ENCODE measurements at regions not wholly inside any gene's neighbourhood (a gene's known extent, or its start where the extent isn't known, plus 50 kb on each side); places are given as distances from the start of the nearest gene placed in this dataset.

- TF ChIP-seq, protein P1, sequence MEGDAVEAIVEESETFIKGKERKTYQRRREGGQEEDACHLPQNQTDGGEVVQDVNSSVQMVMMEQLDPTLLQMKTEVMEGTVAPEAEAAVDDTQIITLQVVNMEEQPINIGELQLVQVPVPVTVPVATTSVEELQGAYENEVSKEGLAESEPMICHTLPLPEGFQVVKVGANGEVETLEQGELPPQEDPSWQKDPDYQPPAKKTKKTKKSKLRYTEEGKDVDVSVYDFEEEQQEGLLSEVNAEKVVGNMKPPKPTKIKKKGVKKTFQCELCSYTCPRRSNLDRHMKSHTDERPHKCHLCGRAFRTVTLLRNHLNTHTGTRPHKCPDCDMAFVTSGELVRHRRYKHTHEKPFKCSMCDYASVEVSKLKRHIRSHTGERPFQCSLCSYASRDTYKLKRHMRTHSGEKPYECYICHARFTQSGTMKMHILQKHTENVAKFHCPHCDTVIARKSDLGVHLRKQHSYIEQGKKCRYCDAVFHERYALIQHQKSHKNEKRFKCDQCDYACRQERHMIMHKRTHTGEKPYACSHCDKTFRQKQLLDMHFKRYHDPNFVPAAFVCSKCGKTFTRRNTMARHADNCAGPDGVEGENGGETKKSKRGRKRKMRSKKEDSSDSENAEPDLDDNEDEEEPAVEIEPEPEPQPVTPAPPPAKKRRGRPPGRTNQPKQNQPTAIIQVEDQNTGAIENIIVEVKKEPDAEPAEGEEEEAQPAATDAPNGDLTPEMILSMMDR (IDR thresholded peaks at IDR 0.05) = peak; percentile 84 to 99 (median 91)
- TF ChIP-seq POLR2A (IDR thresholded peaks at IDR 0.05) = no peak
Measured at GRCh38 chr9:764105-764524, 77.4 kb upstream of the DMRT1 start.

All from body of pancreas (tissue), 4 donors.